CD14-positive monocyte (primary cell): ENCODE measurements at regions not wholly inside any gene's neighbourhood (a gene's known extent, or its start where the extent isn't known, plus 50 kb on each side); places are given as distances from the start of the nearest gene placed in this dataset.

ENCODE experiments used
- DNase-seq, 3 donors: peaks; one replicate each; pipeline ENCODE4 v3.0.0-alpha.2; 2011 to 2022
- H2AFZ ChIP-seq: 2 replicates; pipeline ENCODE4 v1.6.0; 2012; ENCODE audit warnings: mild to moderate bottlenecking, low read depth, low read length, inconsistent platforms; ENCODE audit not compliant: insufficient read depth, poor library complexity, severe bottlenecking
- H3K27ac ChIP-seq, 2 donors: 1 replicate in 1 of 2; 2 replicates in 1 of 2; pipeline ENCODE4 v1.5.1; 2012 to 2013; ENCODE audit warnings: low read length in 2 of 2, control low read depth in 1 of 2, inconsistent platforms in 1 of 2, low read depth in 1 of 2, mild to moderate bottlenecking in 1 of 2
- H3K27me3 ChIP-seq, 2 donors: one replicate each; pipeline versions ENCODE4 v1.6.0 to v1.6.1; 2011 to 2013; ENCODE audit warnings: low read length in 2 of 2; ENCODE audit not compliant: control insufficient read depth in 2 of 2, insufficient read depth in 2 of 2
- H3K36me3 ChIP-seq, 2 donors: replicated peaks in 1 of 2; 1 replicate in 1 of 2; 2 replicates in 1 of 2; pipeline versions ENCODE4 v1.5.1 to v1.6.1; 2012 to 2013; ENCODE audit warnings: low read length in 2 of 2, control low read depth in 1 of 2, inconsistent platforms in 1 of 2, mild to moderate bottlenecking in 1 of 2; ENCODE audit not compliant: insufficient read depth in 2 of 2, control insufficient read depth in 1 of 2
- H3K4me1 ChIP-seq, 2 donors: 1 replicate in 1 of 2; 2 replicates in 1 of 2; pipeline versions ENCODE4 v1.5.1 to v1.6.1; 2012 to 2013; ENCODE audit warnings: low read length in 2 of 2, control low read depth in 1 of 2, inconsistent platforms in 1 of 2, mild to moderate bottlenecking in 1 of 2, moderate library complexity in 1 of 2; ENCODE audit not compliant: insufficient read depth in 2 of 2, control insufficient read depth in 1 of 2
- H3K4me2 ChIP-seq: replicated peaks from 2 replicates; pipeline ENCODE3; 2012; ENCODE audit warnings: low read length, moderate library complexity, mild to moderate bottlenecking; ENCODE audit not compliant: poor library complexity, severe bottlenecking; ENCODE audit errors: extremely low read depth
- H3K4me3 ChIP-seq, 3 experiments: fragments of 200-600 bp in 1 of 3; sonication (generic) in 1 of 3; replicated peaks in 1 of 3; 1 replicate in 2 of 3; 2 replicates in 1 of 3; pipeline ENCODE4 v1.5.1; 2011 to 2013; ENCODE audit warnings: low read length in 3 of 3, mild to moderate bottlenecking in 3 of 3, control low read depth in 2 of 3, low read depth in 2 of 3, inconsistent platforms in 1 of 3, moderate library complexity in 1 of 3
- H3K79me2 ChIP-seq: 2 replicates; pipeline ENCODE4 v1.6.0; 2012; ENCODE audit warnings: mild to moderate bottlenecking, control low read depth, inconsistent platforms, low read length, moderate library complexity; ENCODE audit not compliant: insufficient read depth
- H3K9ac ChIP-seq: 2 replicates; pipeline ENCODE4 v1.6.0; 2017; ENCODE audit warnings: low read length, mild to moderate bottlenecking; ENCODE audit not compliant: insufficient read depth, poor library complexity, severe bottlenecking
- H3K9me3 ChIP-seq, 2 donors: replicated peaks in 1 of 2; 1 replicate in 1 of 2; 2 replicates in 1 of 2; pipeline versions ENCODE4 v1.5.1 to v1.6.1; 2012 to 2013; ENCODE audit warnings: low read length in 2 of 2, control low read depth in 1 of 2; ENCODE audit not compliant: control insufficient read depth in 1 of 2, insufficient read depth in 1 of 2
- H4K20me1 ChIP-seq: 2 replicates; pipeline ENCODE4 v1.6.0; 2012; ENCODE audit warnings: mild to moderate bottlenecking, low read length, control low read depth, moderate library complexity; ENCODE audit not compliant: insufficient read depth
- H3K27ac Mint-ChIP-seq, 7 donors: one replicate each; pipeline ENCODE4 v1.8.0; 2020; ENCODE audit warnings: mild to moderate bottlenecking in 7 of 7, mixed read lengths in 7 of 7, moderate library complexity in 6 of 7, inconsistent platforms in 2 of 7
- H3K27me3 Mint-ChIP-seq, 3 donors: one replicate each; pipeline ENCODE4 v1.8.0; 2021 to 2022; ENCODE audit warnings: low read depth in 3 of 3, mild to moderate bottlenecking in 3 of 3, mixed read lengths in 3 of 3, moderate library complexity in 3 of 3, inconsistent platforms in 1 of 3
- H3K36me3 Mint-ChIP-seq, 2 donors: one replicate each; pipeline ENCODE4 v1.8.0; 2020; ENCODE audit warnings: mixed read lengths in 2 of 2, inconsistent platforms in 1 of 2, mild to moderate bottlenecking in 1 of 2
- H3K4me1 Mint-ChIP-seq: one replicate; pipeline ENCODE4 v1.8.0; 2020; ENCODE audit warnings: mild to moderate bottlenecking, mixed read lengths
- H3K4me3 Mint-ChIP-seq, 2 donors: one replicate each; pipeline ENCODE4 v1.8.0; 2020; ENCODE audit warnings: mild to moderate bottlenecking in 2 of 2, mixed read lengths in 2 of 2, moderate library complexity in 1 of 2
- H3K9me3 Mint-ChIP-seq, 7 donors: one replicate each; pipeline ENCODE4 v1.8.0; 2020 to 2022; ENCODE audit warnings: mixed read lengths in 7 of 7, mild to moderate bottlenecking in 6 of 7, moderate library complexity in 6 of 7, inconsistent platforms in 2 of 7
- CTCF ChIP-seq: fragments of 200-600 bp; IDR thresholded peaks from one replicate; pipeline ENCODE4 v1.8.0; 2022; ENCODE audit warnings: antibody characterized with exemption, mild to moderate bottlenecking
- WGBS: methylation state at CpG from one replicate; pipeline ENCODE4 v1.1.5; 2013; ENCODE audit warnings: missing lambda C conversion rate; ENCODE audit not compliant: insufficient coverage; 5-methylcytosine and 5-hydroxymethylcytosine counted together
- intact Hi-C, 2 donors: fragments of 100-400 bp; cut with micrococcal nuclease; formaldehyde crosslinking; loops; one replicate each; pipeline versions ENCODE4 v1.15.0 to v1.15.1; 2023

GRCh38 chr5:160938532-160938931 is 86.5 kb upstream of the ATP10B start:
- no peaks in the 10 kb centered on the region for H3K27me3 ChIP-seq
- no peaks in the 10 kb centered on the region for H3K36me3 ChIP-seq
- Mint-ChIP-seq H3K4me1 (peaks cover 7% of the 10 kb centered on the region), H3K27me3 (peaks cover 0 to 2% (median 0%) of the 10 kb centered on the region in 3 donors), H3K27ac (no peak overlapping the region), H3K9me3 (peaks cover 0 to 17% (median 10%) of the 10 kb centered on the region in 7 donors), H3K36me3 (no peaks in the 10 kb centered on the region), H3K4me3 (no peak overlapping the region)
- peaks cover 4 to 5% of the 10 kb centered on the region in 2 donors for H3K4me1 ChIP-seq
- no peak for TF ChIP-seq CTCF
- peaks cover 0 to 14% of the 10 kb centered on the region in 2 donors for H3K9me3 ChIP-seq
- H4K20me1 ChIP-seq, result no peaks in the 10 kb centered on the region
- no CpG with 5 or more reads among the region's 4 CpGs for WGBS
- peak in 1 of 3 donors; percentile 31 for DNase-seq
- H3K27ac ChIP-seq, result no peak overlapping the region
- no peak overlapping the region for H2AFZ ChIP-seq
- no peaks in the 10 kb centered on the region for H3K79me2 ChIP-seq
- H3K4me2 ChIP-seq, result no peak overlapping the region
- no peak overlapping the region for H3K4me3 ChIP-seq
- H3K9ac ChIP-seq, result no peak overlapping the region
- intact Hi-C loops, result no loop called here

- Mint-ChIP-seq H3K4me3 (no peak overlapping the region), H3K9me3 (peaks cover 0 to 15% (median 10%) of the 10 kb centered on the region in 7 donors), H3K27ac (no peak overlapping the region), H3K36me3 (no peaks in the 10 kb centered on the region), H3K4me1 (peaks cover 7% of the 10 kb centered on the region), H3K27me3 (peaks cover 0 to 2% (median 0%) of the 10 kb centered on the region in 3 donors)
- DNase-seq, result no peak
- 91% methylated on average over 5 of the region's 6 CpGs for WGBS
- Histone ChIP-seq H3K4me2 (no peak overlapping the region), H4K20me1 (no peaks in the 10 kb centered on the region), H3K4me1 (peaks cover 4 to 5% of the 10 kb centered on the region in 2 donors), H3K9ac (no peak overlapping the region), H3K27ac (no peak overlapping the region), H3K79me2 (no peaks in the 10 kb centered on the region), H3K9me3 (peaks cover 0 to 23% of the 10 kb centered on the region in 2 donors), H2AFZ (no peak overlapping the region), H3K27me3 (no peaks in the 10 kb centered on the region), H3K36me3 (no peaks in the 10 kb centered on the region), H3K4me3 (no peak overlapping the region)
- intact Hi-C loops, result no loop called here
- TF ChIP-seq CTCF, result no peak
Measured at GRCh38 chr5:160937570-160937969, 85.6 kb upstream of the ATP10B start.
